D721Med (cell line): ENCODE measurements at regions not wholly inside any gene's neighbourhood (a gene's known extent, or its start where the extent isn't known, plus 50 kb on each side); places are given as distances from the start of the nearest gene placed in this dataset.

Source experiments
- DNase-seq: peaks from one replicate; pipeline ENCODE4 v3.0.0; 2011; ENCODE audit warnings: low spot score; ENCODE audit not compliant: insufficient read length
- FAIRE-seq: peaks from 2 replicates; lab custom pipeline; 2011; peaks lifted over from hg19 to GRCh38; lab: Jason Lieb, UNC
- TF ChIP-seq, protein P1 (sequence below): IDR thresholded peaks from 2 replicates; pipeline ENCODE4 v1.5.1; 2012; ENCODE audit warnings: mild to moderate bottlenecking, control low read depth; ENCODE audit not compliant: insufficient read depth; ENCODE audit errors: missing control alignments

GRCh38 chr6:91164105-91164504 is 577.2 kb upstream of the MAP3K7 start:
- TF ChIP-seq, protein P1, sequence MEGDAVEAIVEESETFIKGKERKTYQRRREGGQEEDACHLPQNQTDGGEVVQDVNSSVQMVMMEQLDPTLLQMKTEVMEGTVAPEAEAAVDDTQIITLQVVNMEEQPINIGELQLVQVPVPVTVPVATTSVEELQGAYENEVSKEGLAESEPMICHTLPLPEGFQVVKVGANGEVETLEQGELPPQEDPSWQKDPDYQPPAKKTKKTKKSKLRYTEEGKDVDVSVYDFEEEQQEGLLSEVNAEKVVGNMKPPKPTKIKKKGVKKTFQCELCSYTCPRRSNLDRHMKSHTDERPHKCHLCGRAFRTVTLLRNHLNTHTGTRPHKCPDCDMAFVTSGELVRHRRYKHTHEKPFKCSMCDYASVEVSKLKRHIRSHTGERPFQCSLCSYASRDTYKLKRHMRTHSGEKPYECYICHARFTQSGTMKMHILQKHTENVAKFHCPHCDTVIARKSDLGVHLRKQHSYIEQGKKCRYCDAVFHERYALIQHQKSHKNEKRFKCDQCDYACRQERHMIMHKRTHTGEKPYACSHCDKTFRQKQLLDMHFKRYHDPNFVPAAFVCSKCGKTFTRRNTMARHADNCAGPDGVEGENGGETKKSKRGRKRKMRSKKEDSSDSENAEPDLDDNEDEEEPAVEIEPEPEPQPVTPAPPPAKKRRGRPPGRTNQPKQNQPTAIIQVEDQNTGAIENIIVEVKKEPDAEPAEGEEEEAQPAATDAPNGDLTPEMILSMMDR: no peak
- no peak for FAIRE-seq
- no peak for DNase-seq

DNA sequence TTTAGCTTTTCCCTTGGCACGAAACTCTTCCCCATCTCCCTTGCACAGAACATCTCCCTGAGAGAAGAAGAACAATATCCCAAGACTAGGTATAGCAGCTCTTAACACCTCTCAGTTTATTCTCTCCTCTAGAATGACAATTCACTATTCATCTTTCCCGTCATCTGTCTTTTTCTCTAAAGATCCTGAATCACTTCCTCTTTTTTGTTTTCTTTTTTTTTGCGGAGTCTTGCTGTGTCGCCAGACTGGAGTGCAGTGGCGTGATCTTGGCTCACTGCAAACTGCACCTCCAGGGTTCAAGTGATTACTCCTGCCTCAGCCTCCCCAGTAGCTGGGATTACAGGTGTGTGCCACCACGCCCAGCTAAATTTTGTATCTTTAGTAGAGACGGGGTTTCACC is 574.4 kb upstream of the MAP3K7 start:
- no peak for FAIRE-seq
- DNase-seq: no peak
- TF ChIP-seq, protein P1: no peak

DNA sequence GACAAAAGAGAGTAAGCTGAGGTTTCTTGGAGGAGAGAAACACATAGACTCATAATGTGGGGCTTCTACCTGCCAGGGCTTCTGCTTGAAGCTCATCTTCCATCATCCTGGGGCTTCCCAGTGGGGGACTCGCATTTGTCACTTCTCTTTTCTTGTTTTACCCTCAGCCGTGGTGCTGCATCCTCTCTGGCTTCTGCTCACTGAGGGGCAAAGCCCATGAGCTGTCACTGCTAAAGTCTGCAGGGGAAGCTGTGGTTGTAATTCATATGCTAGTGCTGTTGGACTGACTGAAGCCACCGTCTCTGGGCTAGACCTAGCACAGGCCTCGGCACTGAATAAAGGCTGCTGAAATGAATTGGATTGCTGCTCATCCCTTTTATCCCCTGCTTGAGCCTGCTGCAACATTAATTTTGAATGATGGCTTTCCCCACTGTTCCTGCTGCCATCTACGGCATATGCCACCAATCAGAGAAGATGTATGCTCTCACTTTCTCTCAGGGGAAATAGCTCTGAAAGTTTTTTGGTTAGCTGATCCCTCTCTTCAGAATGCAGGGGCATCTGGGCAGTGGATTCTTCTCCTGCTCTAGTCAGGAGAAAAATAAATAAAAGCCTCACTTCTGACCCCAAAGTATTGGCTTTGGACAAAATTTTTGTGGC is 568.4 kb upstream of the MAP3K7 start:
- no peak for FAIRE-seq
- DNase-seq: no peak
- TF ChIP-seq, protein P1: no peak

DNA sequence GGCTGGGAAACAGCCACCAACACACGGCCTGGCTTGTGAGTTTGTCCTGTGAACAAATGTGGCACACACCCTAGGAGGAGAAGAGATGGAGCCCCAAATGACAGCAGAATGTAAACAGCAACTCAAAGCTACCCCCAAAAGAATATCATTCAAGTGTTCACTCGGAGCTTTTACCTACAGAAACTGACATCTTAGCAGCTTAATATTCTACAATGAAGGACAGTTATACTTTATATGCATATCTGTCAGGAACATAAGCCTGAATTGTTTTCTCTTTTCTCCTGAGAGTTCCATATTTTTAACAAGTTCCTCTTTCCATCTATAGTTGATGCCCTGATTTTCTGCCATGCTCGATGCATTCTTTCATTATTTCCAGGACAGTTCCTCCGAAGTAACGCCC is 566.0 kb upstream of the MAP3K7 start:
- TF ChIP-seq, protein P1: no peak
- FAIRE-seq: no peak
- no peak for DNase-seq

DNA sequence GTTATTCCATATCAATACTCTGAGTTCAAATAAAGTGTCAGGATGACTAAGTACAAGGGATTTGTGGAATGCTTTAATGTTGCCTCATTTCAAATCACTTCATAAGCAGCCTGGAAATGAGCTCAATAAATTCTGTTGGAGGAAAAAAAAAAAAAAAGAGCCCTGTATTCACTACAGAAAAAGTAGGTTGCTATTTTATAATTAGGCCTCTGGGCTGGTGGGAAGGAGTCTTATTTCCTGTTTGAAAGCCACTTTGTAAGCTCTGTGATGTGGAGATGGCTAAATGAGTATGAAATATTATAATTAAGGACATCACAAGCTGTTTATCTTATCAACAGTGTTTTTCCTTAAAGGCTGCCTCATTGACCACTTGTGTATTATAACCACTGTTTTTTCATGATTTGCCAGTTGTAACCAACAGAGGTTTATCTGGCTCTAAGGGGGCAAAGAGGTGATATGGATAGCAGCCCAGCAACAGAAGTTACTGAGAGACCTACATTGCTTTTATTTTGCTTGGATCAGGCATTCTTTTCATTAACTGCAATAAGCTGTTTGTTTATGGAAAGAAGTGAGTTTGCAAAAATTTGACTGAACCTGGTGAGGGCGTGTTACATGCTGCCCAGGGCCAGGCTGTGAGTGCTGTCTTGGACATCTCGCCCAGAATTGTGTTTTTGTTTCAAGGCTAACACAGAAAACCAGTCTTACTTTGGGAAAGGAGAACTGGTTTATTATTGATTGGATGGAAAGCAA is 563.3 kb upstream of the MAP3K7 start:
- FAIRE-seq: no peak
- no peak for DNase-seq
- TF ChIP-seq, protein P1: no peak

GRCh38 chr6:91149246-91149955 is 562.5 kb upstream of the MAP3K7 start:
- no peak for FAIRE-seq
- DNase-seq: no peak
- TF ChIP-seq, protein P1: no peak
